Keratinocyte (primary cell): ENCODE measurements at regions not wholly inside any gene's neighbourhood (a gene's known extent, or its start where the extent isn't known, plus 50 kb on each side); places are given as distances from the start of the nearest gene placed in this dataset.

Experiments used
- DNase-seq: peaks from one replicate; pipeline ENCODE4 v3.0.0-alpha.2; 2011; ENCODE audit warnings: low read depth, missing footprints, low spot score
- FAIRE-seq: peaks from 2 replicates; lab custom pipeline; 2011; peaks lifted over from hg19 to GRCh38; lab: Jason Lieb, UNC
- H2AFZ ChIP-seq: 2 replicates; pipeline ENCODE4 v1.6.0; 2012; ENCODE audit warnings: low read length, control low read depth, inconsistent platforms; ENCODE audit not compliant: control insufficient read depth
- H3K27ac ChIP-seq: 2 replicates; pipeline ENCODE4 v1.5.1; 2011; ENCODE audit warnings: low read length; ENCODE audit not compliant: control insufficient read depth, insufficient read depth
- H3K27me3 ChIP-seq: 3 replicates; pipeline ENCODE4 v1.6.0; 2011; ENCODE audit warnings: low read length; ENCODE audit not compliant: control insufficient read depth, insufficient read depth; ENCODE audit errors: extremely low read depth
- H3K36me3 ChIP-seq, 2 experiments: 2 replicates in 1 of 2; 3 replicates in 1 of 2; pipeline ENCODE4 v1.5.1; 2011; ENCODE audit warnings: low read length in 2 of 2, mild to moderate bottlenecking in 1 of 2; ENCODE audit not compliant: control insufficient read depth in 2 of 2, insufficient read depth in 2 of 2; ENCODE audit errors: extremely low read depth in 1 of 2
- H3K4me1 ChIP-seq: 3 replicates; pipeline ENCODE4 v1.5.1; 2011; ENCODE audit warnings: low read length; ENCODE audit not compliant: control insufficient read depth, insufficient read depth; ENCODE audit errors: extremely low read depth
- H3K4me2 ChIP-seq: 3 replicates; pipeline ENCODE4 v1.6.0; 2011; ENCODE audit warnings: low read depth, low read length; ENCODE audit not compliant: control insufficient read depth, insufficient read depth; ENCODE audit errors: extremely low read depth
- H3K4me3 ChIP-seq, 3 experiments: fragments of 200-600 bp in 1 of 3; sonication (generic) in 1 of 3; 2 replicates in 2 of 3; 3 replicates in 1 of 3; pipeline ENCODE4 v1.5.1; 2011 to 2016; ENCODE audit warnings: low read length in 3 of 3, mild to moderate bottlenecking in 3 of 3, control low read depth in 2 of 3, inconsistent platforms in 1 of 3, low read depth in 1 of 3, mixed read lengths in 1 of 3, mixed run types in 1 of 3, moderate library complexity in 1 of 3; ENCODE audit not compliant: control insufficient read depth in 2 of 3, insufficient read depth in 2 of 3; ENCODE audit errors: extremely low read depth in 1 of 3
- H3K79me2 ChIP-seq: 2 replicates; pipeline ENCODE4 v1.6.0; 2012; ENCODE audit warnings: low read length; ENCODE audit not compliant: control insufficient read depth, insufficient read depth
- H3K9ac ChIP-seq: 3 replicates; pipeline ENCODE4 v1.6.0; 2011; ENCODE audit warnings: low read length; ENCODE audit not compliant: control insufficient read depth, insufficient read depth; ENCODE audit errors: extremely low read depth
- H3K9me1 ChIP-seq: 3 replicates; pipeline ENCODE4 v1.6.0; 2011; ENCODE audit warnings: low read length; ENCODE audit not compliant: control insufficient read depth, insufficient read depth; ENCODE audit errors: extremely low read depth
- H3K9me3 ChIP-seq: 2 replicates; pipeline ENCODE4 v1.5.1; 2012; ENCODE audit warnings: low read depth, low read length; ENCODE audit not compliant: control insufficient read depth
- H4K20me1 ChIP-seq: 3 replicates; pipeline ENCODE4 v1.6.0; 2011; ENCODE audit warnings: low read length; ENCODE audit not compliant: control insufficient read depth, insufficient read depth; ENCODE audit errors: extremely low read depth
- EZH2 ChIP-seq: IDR thresholded peaks from one replicate; pipeline ENCODE4 v1.6.1; 2012; ENCODE audit warnings: inconsistent platforms, mild to moderate bottlenecking, low read length, moderate library complexity
- dilution Hi-C: fragments of 300-500 bp; cut with MboI; formaldehyde crosslinking; loops from one replicate; pipeline ENCODE4 v1.7.0; 2020; ENCODE audit warnings: low sequenced_read_pairs; ENCODE audit not compliant: extremely low pct_ligation_motif_present
- TF ChIP-seq, protein P1 (sequence below), 3 experiments: IDR thresholded peaks in 1 of 3; conservative IDR thresholded peaks in 1 of 3; optimal IDR thresholded peaks in 1 of 3; 2 replicates in 2 of 3; 3 replicates in 1 of 3; pipeline versions ENCODE3 to v1.5.1; 2011; ENCODE audit warnings: low read length in 3 of 3, mild to moderate bottlenecking in 3 of 3, moderate library complexity in 2 of 3, control low read depth in 1 of 3, inconsistent platforms in 1 of 3; ENCODE audit not compliant: insufficient read depth in 2 of 3; ENCODE audit errors: extremely low read depth in 1 of 3

DNA sequence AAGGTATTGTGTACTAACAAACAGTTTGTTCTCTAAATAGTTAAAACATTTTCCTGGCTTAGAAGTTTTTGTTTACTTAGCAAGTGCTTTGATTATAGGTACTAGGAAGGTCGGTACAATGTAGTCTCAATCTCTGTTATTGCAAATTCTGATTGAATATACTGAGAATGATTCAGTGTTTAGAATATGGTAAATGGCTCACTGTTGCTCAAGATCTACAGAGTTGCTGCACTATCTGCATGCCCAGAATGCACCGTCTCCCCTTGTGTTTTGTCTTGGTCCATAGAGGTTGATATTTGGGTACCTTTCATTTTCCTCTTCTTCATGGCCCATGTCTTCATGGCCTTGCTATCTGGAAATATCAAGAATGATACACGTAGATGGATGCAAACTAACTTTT is 99.6 kb downstream of the KLF6 start:
- no peak overlapping the region for H3K27ac ChIP-seq
- no peaks in the 10 kb centered on the region for H4K20me1 ChIP-seq
- H3K9me3 ChIP-seq, result no peaks in the 10 kb centered on the region
- dilution Hi-C loops, result no loop called here
- no peak for TF ChIP-seq EZH2
- TF ChIP-seq, protein P1, sequence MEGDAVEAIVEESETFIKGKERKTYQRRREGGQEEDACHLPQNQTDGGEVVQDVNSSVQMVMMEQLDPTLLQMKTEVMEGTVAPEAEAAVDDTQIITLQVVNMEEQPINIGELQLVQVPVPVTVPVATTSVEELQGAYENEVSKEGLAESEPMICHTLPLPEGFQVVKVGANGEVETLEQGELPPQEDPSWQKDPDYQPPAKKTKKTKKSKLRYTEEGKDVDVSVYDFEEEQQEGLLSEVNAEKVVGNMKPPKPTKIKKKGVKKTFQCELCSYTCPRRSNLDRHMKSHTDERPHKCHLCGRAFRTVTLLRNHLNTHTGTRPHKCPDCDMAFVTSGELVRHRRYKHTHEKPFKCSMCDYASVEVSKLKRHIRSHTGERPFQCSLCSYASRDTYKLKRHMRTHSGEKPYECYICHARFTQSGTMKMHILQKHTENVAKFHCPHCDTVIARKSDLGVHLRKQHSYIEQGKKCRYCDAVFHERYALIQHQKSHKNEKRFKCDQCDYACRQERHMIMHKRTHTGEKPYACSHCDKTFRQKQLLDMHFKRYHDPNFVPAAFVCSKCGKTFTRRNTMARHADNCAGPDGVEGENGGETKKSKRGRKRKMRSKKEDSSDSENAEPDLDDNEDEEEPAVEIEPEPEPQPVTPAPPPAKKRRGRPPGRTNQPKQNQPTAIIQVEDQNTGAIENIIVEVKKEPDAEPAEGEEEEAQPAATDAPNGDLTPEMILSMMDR (optimal IDR thresholded peaks at IDR 0.05 in 1 of 3, IDR thresholded peaks at IDR 0.05 in 1 of 3, conservative IDR thresholded peaks at IDR 0.05 in 1 of 3; ENCODE audit: extremely low read depth in 1 of 3, insufficient read depth in 2 of 3, low read length in 3 of 3), result no peak
- no peak overlapping the region for H2AFZ ChIP-seq
- FAIRE-seq (no peak), DNase-seq (no peak)
- no peak overlapping the region for H3K4me3 ChIP-seq
- no peaks in the 10 kb centered on the region for H3K36me3 ChIP-seq
- no peak overlapping the region for H3K9ac ChIP-seq
- no peaks in the 10 kb centered on the region for H3K79me2 ChIP-seq
- peaks cover 7% of the 10 kb centered on the region for H3K4me1 ChIP-seq
- no peak overlapping the region for H3K4me2 ChIP-seq
- H3K9me1 ChIP-seq, result no peaks in the 10 kb centered on the region
- no peaks in the 10 kb centered on the region for H3K27me3 ChIP-seq

DNA sequence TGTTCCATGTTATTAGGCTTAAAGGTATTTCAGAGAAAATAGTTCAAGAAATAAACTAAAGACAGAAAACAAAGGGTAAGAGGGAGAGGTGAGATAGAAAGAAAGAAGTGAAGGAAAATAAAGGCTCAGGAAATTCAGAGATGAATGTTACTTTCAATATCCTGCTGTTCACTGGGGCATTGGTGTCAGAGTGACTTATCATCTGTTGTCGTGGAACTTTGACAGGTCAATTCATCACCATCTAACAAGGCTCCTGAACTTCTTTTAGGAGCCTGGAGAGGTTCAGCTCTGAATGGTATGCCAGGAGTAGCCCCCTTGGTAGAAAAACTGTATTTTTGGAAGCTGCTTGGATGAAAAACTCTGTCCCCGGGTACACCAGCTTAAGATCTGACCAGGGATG is 100.1 kb downstream of the KLF6 start:
- Histone ChIP-seq H3K79me2 (no peaks in the 10 kb centered on the region), H3K27ac (no peak overlapping the region), H3K27me3 (no peaks in the 10 kb centered on the region), H4K20me1 (no peaks in the 10 kb centered on the region), H3K9ac (no peak overlapping the region), H3K4me3 (no peak overlapping the region), H3K4me2 (no peak overlapping the region), H3K9me3 (no peaks in the 10 kb centered on the region), H3K9me1 (no peaks in the 10 kb centered on the region), H3K4me1 (peaks cover 2% of the 10 kb centered on the region), H2AFZ (no peak overlapping the region), H3K36me3 (no peaks in the 10 kb centered on the region)
- dilution Hi-C loops, result no loop called here
- no peak for DNase-seq
- FAIRE-seq, result no peak
- no peak for TF ChIP-seq EZH2
- TF ChIP-seq, protein P1 (optimal IDR thresholded peaks at IDR 0.05 in 1 of 3, IDR thresholded peaks at IDR 0.05 in 1 of 3, conservative IDR thresholded peaks at IDR 0.05 in 1 of 3; ENCODE audit: extremely low read depth in 1 of 3, insufficient read depth in 2 of 3, low read length in 3 of 3), result no peak
